ENCODE measurements at regions not wholly inside any gene's neighbourhood (a gene's known extent, or its start where the extent isn't known, plus 50 kb on each side); places are given as distances from the start of the nearest gene placed in this dataset.
"Not testable (repeated sequence)": the region's sequence is repeated elsewhere in the genome, so short reads cannot be mapped to it uniquely, and the experiment has no call there.

DNA sequence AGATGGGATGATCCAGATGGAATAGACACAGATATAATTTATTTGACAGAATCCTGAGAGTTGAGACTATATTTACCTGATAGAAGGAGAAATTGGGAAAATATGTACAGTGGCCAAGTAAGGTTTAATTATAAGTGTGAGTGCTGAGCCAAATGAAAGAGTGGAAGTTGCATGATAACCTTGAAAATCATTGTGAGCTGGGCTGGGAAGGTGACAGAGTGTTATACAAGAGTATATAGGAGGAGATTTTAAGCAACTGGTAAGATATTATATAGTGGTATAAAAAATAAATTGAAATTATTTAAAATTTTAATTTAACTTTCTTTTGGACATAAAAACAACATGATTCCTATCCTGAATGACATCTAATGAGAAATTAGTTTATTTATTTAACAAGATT lies 340.8 kb downstream of the NUP35 start:
- DNase-seq = no peak

DNA sequence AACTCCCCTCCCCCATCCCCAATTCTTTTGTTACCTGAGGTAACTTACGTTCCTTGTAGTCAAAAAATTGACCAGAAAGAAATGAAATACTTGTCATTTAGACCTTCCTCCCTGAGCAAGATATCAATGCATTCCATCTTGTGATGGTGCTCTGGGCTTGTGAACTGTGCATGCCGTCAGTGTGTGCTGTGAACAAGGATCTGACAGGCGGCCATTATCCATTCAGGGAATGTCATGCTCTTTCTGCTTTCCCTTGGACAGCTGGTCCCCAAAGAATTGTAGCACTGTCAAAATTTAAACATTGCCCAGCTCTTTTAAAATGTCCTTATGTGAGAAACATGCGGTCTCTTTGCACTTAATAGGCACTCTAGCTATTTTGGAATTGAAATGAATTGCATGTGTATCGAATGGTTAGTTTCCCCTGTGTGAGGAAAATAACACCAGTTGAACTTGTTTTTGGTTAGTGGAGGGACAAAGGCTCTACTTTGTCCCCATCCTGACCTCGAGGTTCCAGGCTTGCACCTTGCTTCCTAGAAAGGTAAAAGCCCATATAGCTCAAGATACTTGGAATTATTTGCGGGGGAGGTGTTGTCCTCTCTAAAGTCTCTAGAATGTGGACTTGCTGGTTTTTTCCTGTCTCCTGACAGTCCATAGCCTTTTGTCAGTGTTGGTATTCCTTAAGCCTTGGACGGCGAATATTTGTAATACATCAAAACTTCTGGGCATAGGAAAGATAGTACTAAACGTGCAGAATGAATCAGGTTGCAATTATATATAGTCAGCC lies 350.9 kb downstream of the NUP35 start:
- DNase-seq = no peak

DNA sequence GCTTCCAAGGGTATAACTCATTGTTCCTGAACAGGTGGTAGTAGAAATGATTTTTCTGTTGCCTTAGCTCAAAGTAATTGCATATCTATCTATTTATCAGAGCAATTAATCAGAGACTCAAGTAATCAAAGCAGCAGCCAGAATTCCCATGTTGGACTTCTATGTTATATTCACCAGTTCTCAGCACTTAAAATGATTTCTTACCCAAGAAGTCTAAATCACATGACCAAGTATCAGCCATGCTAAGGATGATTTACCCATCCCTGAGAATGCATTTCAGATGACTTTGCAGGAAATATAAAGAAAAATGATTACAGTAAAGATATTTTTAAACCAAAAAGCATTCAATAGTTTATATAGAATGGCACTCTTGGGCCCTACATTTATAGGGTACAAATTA lies 352.2 kb downstream of the NUP35 start:
- DNase-seq = no peak

DNA sequence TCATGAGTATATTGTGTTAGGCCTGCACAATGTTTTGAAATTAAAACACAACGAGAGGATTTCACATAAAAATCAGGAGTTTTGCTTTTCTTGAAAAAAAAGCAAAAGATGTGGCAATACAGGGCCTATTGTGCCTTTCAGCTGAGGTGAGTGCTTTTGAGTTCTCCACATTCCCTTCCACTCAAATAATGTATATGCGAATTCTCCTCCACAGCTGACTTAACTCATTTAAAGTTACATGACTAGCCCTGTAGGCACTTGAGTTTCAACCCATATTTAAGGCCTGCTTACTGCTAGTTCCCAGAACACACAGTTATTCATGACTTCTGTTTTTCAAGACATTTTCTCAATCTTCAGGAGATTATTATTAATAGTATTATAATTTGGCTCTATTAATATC lies 353.1 kb downstream of the NUP35 start:
- no peak for DNase-seq

DNA sequence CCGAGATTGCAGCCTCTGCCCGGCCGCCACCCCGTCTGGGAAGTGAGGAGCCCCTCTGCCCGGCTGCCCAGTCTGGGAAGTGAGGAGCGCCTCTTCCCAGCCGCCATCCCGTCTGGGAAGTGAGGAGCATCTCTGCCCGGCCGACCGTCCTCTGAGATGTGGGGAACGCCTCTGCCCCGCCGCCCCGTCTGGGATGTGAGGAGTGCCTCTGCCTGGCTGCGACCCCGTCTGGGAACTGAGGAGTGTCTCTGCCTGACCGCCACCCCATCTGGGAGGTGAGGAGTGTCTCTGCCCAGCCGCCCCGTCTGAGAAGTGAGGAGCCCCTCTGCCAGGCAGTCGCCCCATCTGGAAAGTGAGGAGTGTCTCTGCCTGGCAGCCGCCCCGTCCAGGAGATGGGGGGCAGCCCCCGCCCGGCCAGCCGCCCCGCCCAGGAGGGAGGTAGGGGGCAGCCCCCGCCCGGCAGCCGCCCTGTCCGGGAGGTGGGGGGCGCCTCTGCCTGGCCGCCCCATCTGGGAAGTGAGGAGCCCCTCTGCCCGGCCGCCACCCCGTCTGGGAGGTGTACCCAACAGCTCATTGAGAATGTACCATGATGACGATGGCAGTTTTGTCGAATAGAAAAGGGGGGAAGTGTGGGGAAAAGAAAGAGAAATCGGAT lies 354.8 kb downstream of the NUP35 start:
- not testable (repeated sequence) for DNase-seq

DNA sequence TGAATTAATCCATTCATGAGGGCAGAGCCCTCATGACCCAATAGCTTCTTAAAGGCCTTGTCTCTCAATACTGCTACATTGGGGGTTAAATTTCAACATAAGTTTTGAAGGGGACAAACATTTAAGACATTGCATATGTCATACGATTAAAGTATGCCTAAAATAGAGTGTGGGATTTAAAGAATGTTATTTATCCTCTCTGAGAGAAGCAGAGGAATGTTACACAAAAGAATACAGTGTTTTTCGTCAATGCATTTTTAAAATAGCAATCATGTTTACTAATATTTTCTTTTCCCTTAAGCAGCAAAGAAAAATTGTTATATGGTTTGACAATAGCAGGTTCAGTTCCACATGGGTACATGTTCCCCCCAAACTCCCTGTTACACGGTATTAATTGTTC lies 363.1 kb downstream of the NUP35 start:
- DNase-seq = no peak

DNA sequence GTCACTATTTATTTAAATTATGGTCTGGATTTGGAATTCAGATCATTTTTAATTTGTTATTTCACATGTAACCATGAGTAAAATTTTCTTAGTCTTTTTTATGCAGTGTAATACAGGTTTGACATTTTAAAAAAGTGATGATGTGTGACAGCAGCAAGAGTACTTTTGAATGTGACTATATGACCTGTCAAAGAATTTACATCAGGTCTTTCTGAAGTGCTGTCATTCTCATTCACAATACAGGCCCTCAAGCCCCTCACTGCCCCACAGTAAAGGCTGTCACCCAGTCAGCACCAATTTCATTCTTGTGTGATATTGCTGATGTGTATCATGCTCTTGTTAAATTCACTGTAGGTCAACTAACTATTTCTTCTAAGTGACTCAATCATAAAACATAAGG lies 364.2 kb downstream of the NUP35 start:
- DNase-seq = no peak

DNA sequence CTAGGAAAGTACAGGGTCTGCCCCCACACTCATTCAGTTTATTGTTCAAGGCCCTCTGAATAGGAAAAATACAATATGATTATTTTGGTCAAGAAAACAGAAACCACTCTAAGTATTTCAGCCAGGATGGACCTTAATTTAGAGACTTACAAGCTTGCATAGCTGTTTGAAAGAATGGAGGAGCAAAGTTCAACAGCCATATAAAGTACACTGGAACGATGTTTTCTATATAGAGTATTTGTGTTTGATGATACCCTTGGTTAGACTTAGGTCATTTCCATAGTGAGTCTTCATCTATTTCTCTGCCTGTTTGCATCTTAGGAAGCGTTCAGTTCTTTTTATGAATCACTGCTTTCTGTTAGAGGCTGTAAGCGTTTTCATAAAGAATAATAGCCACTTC lies 366.2 kb downstream of the NUP35 start:
- DNase-seq = no peak

DNA sequence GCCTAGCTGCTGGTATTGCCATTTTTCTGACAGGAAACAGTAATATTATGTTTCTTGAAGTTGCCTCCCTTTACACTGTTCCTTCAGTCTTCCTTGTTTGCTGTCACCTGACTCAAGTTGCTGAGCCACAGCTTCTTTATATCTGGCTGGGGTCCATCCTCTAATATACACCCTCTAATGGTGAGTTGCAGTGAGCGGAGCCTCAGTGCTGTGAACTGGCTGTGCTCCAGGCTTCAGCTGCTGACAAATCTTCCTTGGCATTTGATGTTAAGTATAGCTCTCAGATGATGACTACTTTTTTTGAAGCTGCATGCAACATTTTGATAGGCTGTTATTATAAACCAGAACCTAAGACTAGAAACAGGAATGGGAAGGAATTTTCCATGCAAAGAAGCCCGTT lies 366.7 kb downstream of the NUP35 start:
- no peak for DNase-seq

DNA sequence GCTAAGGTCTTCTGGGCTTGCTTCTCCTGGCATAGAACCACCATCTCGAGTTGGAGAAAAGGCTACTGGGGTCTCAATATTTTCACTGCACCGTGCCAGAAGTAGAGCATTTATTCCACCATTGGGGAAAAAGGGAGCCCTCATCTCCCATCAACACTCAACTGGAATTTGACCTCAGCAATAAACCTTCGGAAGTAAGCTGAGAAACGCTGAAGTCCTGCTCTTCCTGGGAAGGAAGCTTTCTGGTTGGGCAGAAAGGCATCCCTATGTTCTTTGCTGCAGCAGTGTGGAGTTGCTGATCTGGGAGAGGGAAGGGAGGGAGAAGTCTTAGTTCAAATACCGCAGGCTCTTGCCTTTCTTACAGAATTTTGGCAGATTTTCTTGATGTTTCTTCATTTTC lies 368.8 kb downstream of the NUP35 start:
- DNase-seq = no peak

DNA sequence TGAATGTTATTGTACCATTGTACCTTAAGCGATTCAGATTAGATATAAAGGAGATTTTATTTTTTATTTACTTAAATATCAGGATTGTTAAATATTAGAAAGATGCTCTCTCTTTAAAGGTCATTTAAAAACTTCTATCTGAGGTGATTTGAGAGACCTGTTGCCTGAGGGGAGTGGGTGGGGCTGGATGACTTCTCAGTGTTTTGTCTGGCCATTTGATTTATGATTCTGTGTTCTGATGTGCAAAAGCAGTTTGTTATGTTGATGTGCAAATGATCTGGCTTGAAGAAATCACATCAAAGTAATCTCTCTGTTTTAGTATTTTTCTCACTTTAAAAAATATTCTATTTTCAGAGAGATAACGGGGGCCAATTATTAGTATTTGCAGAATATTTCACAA lies 370.8 kb downstream of the NUP35 start:
- no peak for DNase-seq

DNA sequence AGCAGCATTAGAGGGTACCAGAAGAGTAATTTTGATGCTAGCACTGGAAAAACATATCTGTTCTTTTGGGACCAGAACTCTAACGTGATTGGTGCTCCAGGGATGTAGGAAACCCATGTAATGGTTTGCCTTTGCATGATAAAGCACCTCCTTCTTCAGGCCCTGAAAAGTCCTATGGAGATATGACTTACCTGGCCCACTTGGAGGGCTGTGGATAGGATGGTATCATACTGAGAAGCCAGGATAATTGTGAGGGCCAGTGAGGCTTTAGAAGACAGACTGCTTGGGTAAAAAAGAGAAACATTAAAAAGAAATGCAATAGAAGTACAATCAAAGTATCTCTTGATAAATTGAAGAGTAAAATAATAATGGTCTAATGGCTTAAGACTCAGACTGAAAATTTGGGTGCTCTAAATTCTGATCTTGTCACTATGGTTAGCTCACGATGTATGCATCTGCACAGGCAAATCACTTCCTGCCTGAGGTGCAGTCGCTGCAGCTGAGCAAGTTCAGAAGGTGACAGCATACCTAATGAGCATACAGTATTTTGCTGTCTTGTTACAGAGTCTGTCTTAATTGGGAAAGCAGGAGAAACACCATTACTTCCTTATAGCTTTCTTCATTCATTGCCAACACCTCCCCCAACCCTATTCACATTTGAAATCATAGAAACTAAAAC lies 371.5 kb downstream of the NUP35 start:
- DNase-seq = no peak

DNA sequence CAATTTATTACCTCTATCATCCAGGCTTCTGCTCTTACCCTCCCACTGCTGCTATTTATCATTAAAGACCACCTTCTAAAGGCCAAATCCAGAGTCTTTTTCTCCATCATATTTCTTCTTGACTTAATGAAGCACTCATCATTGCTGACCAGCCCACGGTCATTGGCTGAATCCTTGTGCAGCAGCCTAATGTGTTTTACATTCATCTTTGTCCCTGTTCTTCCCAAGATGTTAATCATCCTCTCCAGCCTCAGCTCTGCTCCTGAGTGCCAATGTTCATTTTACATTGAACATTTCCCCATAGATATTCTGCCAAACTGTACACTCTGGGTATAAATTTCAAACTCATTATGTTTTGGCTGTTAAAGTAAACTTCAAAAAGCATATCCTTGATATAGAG lies 373.6 kb downstream of the NUP35 start:
- DNase-seq = no peak

DNA sequence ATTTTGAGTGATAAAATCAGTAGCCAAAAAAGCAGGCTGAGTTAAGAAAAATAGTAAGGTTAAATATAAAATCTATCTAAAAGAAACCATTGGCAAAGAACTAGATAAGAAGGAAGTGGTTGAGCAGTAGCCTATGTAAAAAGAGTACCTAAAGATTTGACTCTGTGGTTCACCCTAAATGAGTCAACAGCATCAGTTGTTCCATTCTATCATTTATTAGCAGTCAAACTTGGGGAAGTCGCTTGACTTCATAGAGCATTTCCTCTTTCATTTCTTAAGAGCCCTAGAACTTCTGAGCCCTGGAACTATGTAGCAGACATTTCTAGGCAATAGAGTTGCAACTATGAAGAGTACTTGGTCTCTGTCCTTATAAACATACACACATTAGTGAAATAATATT lies 381.7 kb downstream of the NUP35 start:
- DNase-seq = no peak

DNA sequence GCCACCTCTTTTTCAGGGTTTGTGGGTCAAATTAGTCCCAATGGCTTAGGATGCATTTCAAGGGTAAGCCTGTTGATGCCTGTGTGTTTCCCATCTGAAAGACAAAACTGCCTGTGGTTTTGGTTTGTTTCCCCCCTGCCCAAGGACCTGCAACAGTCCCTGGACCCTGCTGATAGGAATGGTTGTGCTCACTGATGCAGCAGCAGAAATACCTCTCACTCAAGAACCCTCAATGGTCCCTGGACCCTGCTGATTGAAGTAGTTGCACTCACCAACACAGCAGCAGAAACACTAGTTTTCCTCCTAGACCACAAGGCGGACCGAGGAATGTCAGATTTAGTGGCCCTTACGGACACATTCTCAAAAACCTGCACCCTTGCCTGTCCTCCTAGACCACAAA lies 386.9 kb downstream of the NUP35 start:
- no peak for DNase-seq

DNA sequence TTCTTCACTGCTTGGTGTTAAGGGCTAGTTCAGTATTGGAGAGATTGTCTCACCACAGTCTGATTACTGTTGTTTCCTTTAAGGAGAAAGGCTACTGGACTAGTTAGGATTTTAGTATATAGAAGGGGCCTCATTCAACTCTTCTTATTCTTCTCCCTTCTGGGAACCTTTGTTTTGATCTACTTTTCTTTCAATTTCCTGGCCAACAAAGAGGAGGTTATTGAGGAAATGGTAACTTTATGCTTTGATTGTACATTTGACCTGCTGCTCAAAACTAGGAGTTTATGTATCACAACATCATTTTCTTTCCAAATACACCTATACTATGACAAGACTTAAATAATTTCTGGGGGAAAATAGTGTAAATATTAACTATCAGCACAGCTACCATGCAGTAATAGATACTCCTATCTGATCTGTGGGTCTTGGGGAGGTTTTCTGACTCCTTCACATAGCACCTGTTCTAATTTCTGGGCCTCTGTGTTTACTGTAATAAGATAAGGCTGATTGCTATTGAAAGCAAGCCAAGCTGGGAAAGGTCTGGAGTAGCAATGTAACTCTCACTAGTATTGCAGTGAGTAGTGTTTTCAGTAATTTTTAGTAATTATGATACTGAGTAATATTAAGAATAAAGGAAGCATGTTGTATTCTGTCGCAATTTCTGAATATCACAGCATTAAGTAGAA lies 395.3 kb downstream of the NUP35 start:
- DNase-seq = no peak

DNA sequence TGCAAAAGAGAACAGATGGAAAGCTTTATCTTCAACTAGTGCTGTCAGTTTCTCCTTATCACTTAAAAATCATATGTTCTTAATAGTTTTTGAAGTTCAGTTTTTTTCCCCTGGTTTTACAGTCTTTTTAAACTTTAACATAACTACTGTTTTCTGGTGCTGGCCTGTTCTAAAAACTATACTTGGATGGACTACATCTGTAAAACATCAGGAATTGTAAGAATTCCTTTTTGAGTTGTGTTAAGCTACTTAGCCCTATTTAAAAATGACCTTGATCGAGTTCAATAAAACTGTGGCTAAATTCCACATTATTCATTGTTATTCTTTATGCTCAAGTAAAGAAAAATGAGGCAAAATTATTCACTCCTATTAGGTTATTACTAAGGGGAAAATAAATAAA lies 397.7 kb downstream of the NUP35 start:
- DNase-seq = no peak

DNA sequence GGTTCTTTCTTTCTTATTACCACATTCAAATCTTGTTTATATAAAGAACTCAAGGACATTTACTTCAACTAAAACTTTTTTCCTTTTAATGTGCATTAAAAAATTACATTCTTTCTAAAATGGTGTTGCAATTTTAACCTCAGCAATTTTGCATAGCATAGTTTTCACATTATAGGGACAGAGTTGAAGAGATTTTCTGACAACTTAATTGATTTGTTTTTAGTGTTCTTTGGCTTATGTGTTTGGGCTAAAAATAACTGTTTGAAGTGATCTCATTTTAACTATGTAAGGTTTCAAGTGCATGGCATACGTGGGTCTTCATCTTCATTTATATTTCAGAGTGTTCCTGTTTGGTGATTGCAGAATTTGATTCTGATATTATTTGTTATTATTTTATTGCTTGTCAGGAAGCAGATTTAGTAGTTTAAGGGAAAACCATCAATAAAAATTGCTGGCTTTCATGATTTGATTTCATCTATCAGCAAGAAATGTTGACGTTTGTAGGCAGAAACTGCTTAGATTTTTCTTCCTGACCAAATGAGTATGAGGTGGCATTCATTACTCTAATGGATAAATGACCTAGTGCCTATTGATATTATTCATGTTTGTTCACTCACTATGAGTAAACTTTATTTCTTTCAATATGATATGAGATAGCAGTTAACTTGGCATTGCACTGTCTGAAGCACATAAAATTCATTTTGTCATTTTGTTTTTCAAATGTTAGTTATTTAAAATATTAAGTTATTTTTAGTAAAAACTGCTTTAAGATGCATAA lies 398.4 kb downstream of the NUP35 start:
- no peak for DNase-seq

DNA sequence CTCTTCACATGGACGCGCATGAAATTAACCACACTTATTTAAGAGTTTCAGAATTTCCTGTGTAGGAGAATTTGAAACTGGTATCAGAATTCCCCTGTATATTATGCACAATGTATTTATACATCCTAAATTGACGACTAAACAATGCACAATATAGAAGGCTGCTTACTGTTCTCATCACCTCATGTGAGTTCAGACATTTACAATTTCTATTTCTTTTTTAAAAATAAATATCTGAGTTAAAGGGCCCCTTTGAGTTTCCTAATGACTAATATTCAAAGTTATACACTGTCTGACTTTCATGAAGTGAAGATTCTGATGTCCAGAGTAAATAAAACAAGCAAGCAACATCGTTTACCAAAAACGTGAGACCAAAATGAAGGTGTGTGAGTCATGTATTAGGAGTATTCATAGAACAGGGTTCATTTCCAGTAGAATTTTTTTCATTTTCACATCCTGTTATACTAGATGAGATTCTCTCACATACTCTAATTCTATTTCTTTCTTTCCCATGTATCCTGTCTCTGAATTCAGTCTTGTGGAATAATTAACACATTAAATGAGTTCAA lies 406.2 kb downstream of the NUP35 start:
- DNase-seq = no peak

DNA sequence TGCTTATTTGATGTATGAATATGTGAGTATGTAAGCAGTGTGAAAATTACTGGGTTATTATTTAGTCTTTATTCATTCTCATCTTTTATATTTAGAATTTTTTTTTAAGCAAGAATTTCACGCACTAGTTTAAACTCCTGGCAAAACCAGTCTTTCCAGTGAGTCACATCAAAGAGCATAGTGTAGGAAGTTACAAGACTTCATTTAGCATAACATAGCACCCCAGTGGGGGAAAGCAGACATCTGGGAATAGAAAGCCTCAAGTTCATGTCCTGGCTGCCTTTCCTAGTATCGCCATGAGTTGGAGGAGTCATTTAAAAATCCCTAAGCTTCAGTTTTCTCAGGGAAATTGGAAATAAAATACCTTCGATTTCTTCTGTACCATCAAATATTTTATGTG lies 408.3 kb downstream of the NUP35 start:
- no peak for DNase-seq

DNA sequence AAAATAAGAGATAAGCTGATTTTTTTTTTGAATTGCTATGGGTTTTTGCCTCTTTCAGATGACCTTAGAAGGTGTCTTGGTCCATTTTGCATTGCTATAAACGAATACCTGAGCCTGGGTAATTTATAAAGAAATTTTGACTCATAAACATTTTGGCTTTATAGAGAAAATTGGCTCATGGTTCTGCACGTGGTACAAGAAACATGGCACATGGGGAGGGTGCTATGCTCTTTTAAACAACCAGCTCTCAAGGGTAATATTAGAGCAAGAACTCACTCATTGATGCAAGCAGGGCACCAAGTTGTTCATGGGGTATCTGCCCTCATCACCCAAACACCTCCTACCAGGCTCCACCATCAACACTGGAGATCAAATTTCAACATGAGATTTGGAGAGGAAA lies 408.8 kb downstream of the NUP35 start:
- no peak for DNase-seq

DNA sequence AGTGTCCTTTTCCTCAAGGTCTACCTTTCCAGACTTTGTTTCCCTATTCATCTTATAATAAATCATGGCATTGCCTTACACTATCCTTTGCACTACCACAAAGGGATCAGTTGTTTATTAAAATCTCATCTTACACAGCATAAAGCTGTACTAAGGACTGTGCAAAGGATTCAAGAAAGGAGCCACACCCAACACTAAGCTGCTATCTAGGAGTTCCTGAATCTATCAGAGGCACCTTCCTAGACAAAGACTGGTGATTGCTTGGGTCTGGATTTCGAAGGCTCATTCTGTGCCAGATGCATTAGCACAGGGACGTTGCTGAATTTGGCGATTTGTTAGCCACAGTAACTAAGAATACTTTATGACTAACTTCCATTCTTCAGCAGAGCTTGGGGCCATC lies 412.0 kb downstream of the NUP35 start:
- no peak for DNase-seq

DNA sequence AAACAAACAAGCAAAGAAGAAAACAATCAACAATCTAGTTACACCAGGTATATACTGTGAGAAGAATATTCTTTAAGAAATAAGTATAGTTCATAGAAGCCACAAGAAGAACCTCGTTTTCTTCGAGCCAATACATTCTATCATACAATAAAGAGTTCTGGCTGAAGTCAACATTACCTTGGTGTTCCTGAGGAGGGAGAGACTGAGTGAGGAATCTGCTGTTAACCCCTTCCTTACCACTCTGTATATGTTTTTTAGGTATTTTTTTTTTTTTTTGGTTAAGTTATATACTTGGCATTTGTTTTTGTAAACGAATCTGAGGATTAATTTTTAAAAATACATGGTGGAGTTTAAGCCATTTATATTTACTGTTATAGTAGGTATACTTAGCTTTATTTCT lies 412.5 kb downstream of the NUP35 start:
- DNase-seq = no peak
